ENCODE measurements at regions not wholly inside any gene's neighbourhood (a gene's known extent, or its start where the extent isn't known, plus 50 kb on each side); places are given as distances from the start of the nearest gene placed in this dataset.

- TF ChIP-seq CTCF (conservative IDR thresholded peaks at IDR 0.05; ENCODE audit: low read depth, low read length) (no peak), EZH2 (IDR thresholded peaks at IDR 0.05; ENCODE audit: low read length, unreplicated experiment) (no peak), EZH2phosphoT487 (IDR thresholded peaks at IDR 0.05; ENCODE audit: borderline replicate concordance, low read length) (no peak)
Measured at GRCh38 chrX:126655061-126655460, 102.4 kb upstream of the DCAF12L1 start.
